NCI-H2029 (cell line): ENCODE measurements at regions not wholly inside any gene's neighbourhood (a gene's known extent, or its start where the extent isn't known, plus 50 kb on each side); places are given as distances from the start of the nearest gene placed in this dataset.
"Not testable (repeated sequence)": the region's sequence is repeated elsewhere in the genome, so short reads cannot be mapped to it uniquely, and the experiment has no call there.

Experiments
- DNase-seq: peaks from one replicate; lab custom pipeline; 2025; lab: John Stamatoyannopoulos, UW

DNA sequence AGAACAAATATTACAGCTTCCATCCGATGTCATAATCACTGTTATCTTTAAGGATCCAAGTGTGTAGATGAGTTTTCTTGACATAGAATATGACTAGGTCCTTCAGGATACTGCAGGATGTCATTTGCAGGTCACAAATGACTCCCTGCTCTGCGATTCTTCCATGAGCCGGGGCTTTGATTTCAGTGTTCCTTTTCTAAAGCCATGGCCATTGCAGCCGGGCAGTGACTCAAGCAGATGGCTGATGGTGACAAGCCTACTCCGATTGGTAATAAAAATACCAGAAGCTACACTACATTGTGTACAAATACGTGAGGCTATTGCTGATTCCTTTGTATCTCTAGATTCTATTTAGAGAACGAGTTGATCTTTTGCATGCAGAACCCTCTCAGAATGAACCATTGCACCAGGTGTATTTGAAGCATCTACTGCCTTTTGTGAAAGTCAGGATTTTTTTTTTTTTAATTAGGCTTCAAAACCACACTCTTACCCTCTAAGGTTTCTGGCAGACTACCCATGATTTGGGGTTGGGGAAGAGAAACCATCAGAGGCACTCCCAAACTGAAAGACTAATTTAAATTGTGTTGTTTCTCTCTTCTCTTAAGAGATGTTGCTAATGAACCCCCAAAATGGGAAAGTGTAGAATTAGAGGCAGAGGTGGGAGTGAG is 271.0 kb upstream of the ADRA1B start:
- no peak for DNase-seq

DNA sequence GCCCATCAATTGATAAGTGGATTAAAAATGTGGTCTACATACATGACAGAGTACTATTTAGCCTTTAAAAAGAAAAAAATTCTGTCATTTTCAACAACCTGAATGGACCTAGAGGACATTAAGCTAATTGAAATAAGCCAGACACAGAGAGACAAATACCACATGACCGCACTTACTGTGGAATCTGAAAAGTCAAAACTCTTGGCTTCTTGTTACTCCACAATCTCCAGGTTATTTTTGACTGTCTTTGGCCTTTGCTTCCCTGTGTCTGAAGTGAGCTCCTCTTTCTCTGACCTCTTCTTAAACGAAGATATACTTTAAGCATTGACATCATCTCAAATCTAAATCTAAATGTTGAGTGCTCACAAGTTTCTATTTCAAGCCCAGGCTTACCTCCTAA is 265.5 kb upstream of the ADRA1B start:
- DNase-seq, result no peak

GRCh38 chr5:159655757-159656409 is 260.4 kb upstream of the ADRA1B start:
- no peak for DNase-seq

DNA sequence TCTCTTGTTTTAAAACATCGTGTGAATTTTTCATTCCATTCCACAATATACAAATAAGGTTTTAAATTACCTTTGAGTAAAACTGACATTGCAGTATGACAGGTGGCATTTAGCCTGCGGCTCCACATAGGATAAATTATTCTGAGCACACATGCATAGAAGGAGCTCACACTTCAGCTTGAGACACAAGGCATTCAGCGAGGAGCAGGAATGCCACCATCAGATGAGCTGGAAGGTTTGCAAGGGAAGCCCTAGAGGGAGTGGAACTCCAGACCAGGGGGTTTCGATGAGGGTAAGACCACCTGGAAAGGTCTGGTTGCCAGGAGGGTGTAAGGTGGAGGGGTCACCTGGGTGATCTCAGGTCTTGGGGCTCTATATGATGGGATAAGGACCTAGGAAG is 259.0 kb upstream of the ADRA1B start:
- no peak for DNase-seq

DNA sequence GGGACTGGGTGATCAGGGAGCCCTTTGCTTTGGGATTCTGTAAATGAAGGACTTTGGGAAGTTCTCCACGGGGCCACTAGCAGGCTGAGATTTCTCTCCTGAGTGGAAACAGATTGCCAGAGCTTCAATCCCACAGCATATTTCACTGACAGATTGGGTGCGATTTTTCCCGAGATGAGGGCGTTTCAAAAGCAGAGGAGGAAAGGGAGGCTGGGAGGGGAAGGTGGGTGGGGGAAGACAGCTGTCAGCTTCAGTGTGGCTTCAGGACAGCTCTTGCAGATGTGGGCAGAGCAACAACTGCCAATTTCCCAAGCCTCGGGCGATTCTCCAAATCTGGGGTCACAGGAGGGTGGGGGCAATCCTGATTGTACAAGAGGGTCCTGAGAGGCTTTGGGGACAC is 258.5 kb upstream of the ADRA1B start:
- DNase-seq, result no peak

- DNase-seq, result no peak
Observed at GRCh38 chr5:159658266-159658925, 257.9 kb upstream of the ADRA1B start.

GRCh38 chr5:159660401-159660800 is 255.9 kb upstream of the ADRA1B start:
- no peak for DNase-seq

GRCh38 chr5:159663986-159664385 is 252.3 kb upstream of the ADRA1B start:
- no peak for DNase-seq

- DNase-seq, result no peak
Observed at GRCh38 chr5:159667286-159667685, 249.0 kb upstream of the ADRA1B start.

- no peak for DNase-seq
Observed at GRCh38 chr5:159668556-159668955, 247.7 kb upstream of the ADRA1B start.

DNA sequence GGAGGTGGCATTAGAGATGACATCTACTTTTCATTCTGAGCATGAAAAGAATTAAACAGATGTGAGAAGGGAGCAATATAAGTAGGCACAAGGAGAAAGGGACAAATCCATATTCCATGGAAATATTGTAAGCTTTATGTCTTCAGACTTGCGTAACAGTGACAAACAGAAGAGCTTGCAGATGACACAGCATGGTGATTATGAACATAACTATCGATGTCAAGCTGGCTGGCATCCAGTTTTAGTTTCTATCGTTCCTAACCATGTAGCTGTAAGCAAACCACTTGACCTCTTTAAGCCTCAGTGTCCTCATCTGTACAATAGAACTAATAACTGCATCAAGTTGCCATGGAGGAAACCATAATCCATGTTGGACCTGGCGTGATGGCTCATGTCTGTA is 246.7 kb upstream of the ADRA1B start:
- DNase-seq, result no peak

DNA sequence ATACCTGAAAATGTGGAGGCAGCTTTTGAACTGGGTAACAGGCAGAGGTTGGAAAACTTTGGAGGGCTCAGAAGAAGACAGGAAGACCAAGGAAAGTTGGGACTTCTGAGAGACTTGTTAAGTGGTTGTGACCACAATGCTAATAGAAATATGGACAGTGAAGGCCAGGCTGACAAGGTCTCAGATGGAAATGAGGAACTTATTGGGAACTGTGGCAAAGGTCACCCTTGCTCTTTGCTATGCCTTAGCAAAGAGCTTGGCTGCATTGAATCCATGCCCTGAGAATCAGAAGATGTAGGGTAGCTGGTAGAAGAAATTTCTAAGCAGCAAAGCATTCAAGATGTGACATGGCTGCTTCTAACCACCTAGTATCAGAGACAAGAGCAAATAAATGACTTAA is 244.4 kb upstream of the ADRA1B start:
- DNase-seq, result no peak

GRCh38 chr5:159673538-159673937 is 242.7 kb upstream of the ADRA1B start:
- DNase-seq, result no peak

DNA sequence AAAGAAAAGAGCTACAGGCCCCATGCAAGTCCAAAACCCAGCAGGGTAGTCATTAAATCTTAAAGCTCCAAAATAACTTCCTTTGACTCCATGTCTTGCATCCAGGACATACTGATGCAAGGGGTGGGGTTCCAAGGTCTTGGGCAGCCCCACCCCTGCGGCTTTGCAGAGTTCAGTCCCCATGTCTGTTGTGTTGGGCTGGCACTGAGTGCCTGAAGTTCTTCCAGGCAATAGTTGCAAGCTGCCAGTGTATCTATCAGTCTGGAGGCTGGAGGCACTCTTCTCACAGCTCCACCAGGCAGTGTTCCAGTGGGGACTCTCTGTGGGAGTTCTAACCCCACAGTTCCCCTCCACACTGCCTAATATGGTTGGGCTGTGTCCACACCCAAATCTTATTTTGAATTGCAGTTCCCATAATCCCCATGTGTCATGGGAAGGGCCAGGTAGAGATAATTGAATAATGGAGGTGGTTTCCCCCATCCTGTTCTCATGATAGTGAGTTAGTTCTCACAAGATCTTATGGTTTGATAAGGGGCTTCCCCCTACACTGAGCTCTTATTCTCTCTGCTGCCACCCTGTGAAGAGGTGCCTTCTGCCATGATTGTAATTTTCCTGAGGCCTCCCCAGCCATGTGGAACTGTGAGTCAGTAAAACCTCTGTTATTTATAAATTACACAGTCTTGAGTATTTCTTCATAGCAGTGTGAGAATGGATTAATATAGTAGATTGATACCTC is 237.5 kb upstream of the ADRA1B start:
- no peak for DNase-seq

- no peak for DNase-seq
Observed at GRCh38 chr5:159680095-159680494, 236.2 kb upstream of the ADRA1B start.

DNA sequence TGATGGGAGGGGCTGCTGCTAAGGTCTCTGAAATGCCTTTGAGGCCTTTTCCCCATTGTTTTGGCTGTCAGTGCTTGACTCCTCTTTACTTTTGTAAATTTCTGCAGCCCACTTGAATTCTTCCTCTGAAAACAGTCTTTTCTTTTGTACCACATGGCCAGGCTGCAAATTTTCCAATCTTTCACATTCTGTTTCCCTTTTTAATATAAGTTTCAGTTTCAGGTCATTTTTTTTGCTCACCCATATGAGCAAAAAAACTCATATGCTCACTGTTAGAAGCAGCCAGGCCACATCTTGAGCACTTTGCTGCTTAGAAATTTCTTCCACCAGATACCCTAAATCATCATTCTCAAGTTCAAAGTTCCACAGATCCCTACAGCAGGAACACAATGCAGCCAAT is 234.6 kb upstream of the ADRA1B start:
- DNase-seq, result no peak

DNA sequence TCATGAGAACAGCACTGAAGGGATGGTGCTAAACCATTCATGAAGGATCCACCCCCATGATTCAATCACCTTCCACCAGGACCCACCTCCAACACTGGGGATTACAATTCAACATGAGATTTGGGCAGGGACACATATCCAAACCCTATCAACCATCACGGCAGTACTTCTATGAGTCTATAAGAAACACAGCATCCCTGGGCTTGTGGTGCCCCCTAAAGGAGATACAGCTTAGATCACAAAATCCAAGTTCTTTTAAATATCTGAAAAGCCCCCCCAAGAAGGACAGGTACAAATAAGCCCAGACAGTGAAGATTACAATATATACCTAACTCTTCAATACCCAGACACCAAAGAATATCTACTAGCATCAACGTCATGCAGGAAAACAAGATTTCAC is 233.7 kb upstream of the ADRA1B start:
- no peak for DNase-seq

- not testable (repeated sequence) for DNase-seq
Observed at GRCh38 chr5:159687892-159688291, 228.4 kb upstream of the ADRA1B start.

DNA sequence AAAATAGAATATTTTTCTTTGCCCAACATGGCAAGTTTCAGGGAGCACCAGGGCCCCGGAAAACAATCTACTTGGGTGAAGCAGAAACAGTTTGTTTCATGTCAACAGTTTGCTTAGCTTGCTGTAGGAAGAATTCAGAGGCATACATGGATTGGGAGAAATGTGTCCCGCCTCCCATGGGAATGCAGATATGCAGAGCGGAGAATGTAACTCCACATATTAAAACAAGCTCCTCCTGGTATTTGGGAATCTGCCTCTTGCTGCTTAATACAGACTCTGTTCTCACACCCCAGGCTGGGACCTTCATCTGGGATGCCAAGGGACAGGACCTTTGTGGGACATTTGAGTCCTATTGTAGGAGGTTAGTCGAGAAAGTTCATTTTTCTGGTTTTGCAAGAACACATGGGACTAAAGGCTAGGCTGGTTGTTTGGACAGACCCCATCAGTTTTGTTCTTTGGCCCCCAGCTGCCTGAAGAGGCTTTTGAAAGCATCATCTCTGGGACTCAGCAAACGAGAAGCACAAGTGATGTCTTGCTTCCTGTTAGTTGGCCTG is 220.5 kb upstream of the ADRA1B start:
- DNase-seq, result no peak

DNA sequence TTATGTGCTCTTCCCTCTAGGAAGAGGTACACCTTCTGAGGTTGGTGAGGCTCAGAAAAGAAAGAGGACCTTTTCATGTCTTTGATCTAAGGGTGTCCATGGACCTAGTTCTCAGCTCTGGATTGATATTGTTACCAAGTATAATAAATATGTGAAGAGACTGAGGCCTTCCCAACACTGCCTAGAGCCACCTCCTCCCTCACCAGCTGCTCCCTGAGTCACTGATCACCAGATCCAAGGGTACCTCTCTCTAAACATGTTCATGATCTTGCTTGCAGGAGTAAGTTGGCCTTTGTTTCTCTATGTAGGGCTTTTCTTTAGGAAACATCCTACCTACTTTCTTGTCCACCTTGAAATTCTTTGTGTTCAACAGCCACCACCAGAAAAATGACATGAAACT is 218.8 kb upstream of the ADRA1B start:
- DNase-seq, result no peak

DNA sequence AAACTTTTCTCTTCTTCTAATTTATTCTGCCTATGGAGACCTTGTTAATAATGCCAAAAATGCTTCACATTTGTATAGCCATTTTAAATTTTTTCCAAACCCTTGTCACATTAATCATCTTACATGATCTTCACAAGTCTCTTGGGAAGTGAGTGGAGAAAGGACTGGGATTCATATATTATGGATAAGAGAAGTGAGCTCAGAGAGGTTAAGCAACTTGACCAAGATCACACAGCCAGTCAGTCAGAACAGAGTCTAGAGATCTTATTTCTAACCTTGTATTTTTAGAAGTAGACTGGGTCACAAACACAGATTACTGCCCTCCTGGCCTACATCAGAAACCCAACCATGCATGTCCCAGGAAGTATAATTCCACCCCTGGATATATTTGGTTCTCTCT is 218.0 kb upstream of the ADRA1B start:
- DNase-seq, result no peak

GRCh38 chr5:159700016-159700415 is 216.3 kb upstream of the ADRA1B start:
- DNase-seq, result no peak

DNA sequence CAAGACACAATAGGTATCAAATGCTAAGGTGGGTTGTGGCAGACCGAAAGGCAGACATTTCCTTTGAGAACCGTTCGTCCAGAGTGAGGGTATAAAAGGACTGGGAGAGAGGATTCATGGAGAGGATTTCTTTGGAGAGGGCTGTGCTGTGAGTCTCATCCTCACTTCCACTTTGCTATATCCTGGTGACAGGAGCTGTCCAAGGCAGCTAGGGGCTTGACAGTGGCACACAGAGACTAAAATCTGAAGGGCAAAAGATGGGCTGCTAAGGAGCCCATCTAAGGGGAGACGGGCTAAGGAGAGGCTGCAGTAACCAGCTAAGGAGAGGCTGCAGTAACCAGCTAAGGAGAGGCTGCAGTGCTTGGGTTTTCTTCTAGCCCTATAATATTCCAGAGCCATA is 214.0 kb upstream of the ADRA1B start:
- no peak for DNase-seq
